Uterus (tissue), 2 donors: ENCODE measurements at regions not wholly inside any gene's neighbourhood (a gene's known extent, or its start where the extent isn't known, plus 50 kb on each side); places are given as distances from the start of the nearest gene placed in this dataset.

Experiments
- CTCF ChIP-seq, 4 experiments: fragments of 200-600 bp in 2 of 4; fragments of 450-650 bp in 2 of 4; sonication (generic) in 2 of 4; IDR thresholded peaks; one replicate each; pipeline ENCODE4 v1.5.1; 2016 to 2019; ENCODE audit warnings: antibody characterized with exemption in 4 of 4, mild to moderate bottlenecking in 2 of 4, moderate library complexity in 1 of 4
- POLR2A ChIP-seq, 2 donors: fragments of 450-650 bp; IDR thresholded peaks; one replicate each; pipeline ENCODE4 v1.6.1; 2016; ENCODE audit warnings: antibody characterized with exemption in 2 of 2, mild to moderate bottlenecking in 1 of 2, moderate library complexity in 1 of 2

- TF ChIP-seq CTCF (IDR thresholded peaks at IDR 0.05) (no peak), POLR2A (IDR thresholded peaks at IDR 0.05) (no peak)
Observed at GRCh38 chr2:138922973-138923563, 142.9 kb upstream of the NXPH2 start.
